ENCODE measurements at regions not wholly inside any gene's neighbourhood (a gene's known extent, or its start where the extent isn't known, plus 50 kb on each side); places are given as distances from the start of the nearest gene placed in this dataset.

DNA sequence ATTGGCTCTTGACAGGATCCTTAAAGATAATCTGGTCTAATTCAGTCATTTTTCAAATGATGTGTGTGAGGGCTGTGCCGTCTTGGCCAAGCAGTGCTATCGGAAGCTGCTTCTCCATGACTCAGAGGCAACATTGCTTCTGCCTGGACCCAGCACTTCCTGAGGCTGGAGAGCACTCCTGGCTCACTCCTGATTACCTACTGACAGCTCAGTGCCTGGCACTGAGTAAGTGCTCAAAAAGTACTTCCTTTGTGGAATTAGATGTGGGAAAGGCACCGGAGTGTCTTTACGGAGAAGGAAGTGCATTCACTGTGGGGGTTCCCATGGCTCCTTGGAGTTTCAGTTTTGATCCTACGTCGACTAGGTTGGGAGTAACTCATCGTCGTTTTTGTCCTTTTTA lies 86.9 kb upstream of the UBE3A start:
- ChIA-PET POLR2A (no interaction called here), CTCF (ENCODE audit: unreplicated experiment) (no interaction called here)
- no peak overlapping the region for H3K4me3 ChIP-seq (ENCODE audit: low read depth, low read length, poor library complexity, severe bottlenecking)
- H3K79me2 ChIP-seq (ENCODE audit: insufficient read depth, low read depth, low read length), result no peaks in the 10 kb centered on the region
- no peaks in the 10 kb centered on the region for H3K4me1 ChIP-seq (ENCODE audit: insufficient read depth, low read length, poor library complexity, severe bottlenecking)
- no peaks in the 10 kb centered on the region for H3K9me2 ChIP-seq (ENCODE audit: insufficient read depth, low read length)
- H2AFZ ChIP-seq (ENCODE audit: low read length), result no peak overlapping the region
- 0 out of 2 replicates have a peak, but pooled peaks cover 5% of the 10 kb centered on the region for H3K9me3 ChIP-seq (ENCODE audit: low read length)
- no peak for DNase-seq (ENCODE audit: low spot score)
- no TSS peak for BruUV-seq (replicated peaks)
- H3K27ac ChIP-seq (ENCODE audit: low read depth, low read length, poor library complexity, severe bottlenecking), result no peak overlapping the region
- H4K20me1 ChIP-seq (ENCODE audit: insufficient read depth, low read length), result no peaks in the 10 kb centered on the region
- intact Hi-C loops (cut with micrococcal nuclease; ENCODE audit: unreplicated experiment), result no loop called here
- TF ChIP-seq, protein P1, sequence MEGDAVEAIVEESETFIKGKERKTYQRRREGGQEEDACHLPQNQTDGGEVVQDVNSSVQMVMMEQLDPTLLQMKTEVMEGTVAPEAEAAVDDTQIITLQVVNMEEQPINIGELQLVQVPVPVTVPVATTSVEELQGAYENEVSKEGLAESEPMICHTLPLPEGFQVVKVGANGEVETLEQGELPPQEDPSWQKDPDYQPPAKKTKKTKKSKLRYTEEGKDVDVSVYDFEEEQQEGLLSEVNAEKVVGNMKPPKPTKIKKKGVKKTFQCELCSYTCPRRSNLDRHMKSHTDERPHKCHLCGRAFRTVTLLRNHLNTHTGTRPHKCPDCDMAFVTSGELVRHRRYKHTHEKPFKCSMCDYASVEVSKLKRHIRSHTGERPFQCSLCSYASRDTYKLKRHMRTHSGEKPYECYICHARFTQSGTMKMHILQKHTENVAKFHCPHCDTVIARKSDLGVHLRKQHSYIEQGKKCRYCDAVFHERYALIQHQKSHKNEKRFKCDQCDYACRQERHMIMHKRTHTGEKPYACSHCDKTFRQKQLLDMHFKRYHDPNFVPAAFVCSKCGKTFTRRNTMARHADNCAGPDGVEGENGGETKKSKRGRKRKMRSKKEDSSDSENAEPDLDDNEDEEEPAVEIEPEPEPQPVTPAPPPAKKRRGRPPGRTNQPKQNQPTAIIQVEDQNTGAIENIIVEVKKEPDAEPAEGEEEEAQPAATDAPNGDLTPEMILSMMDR (conservative IDR thresholded peaks at IDR 0.05; ENCODE audit: low read length), result no peak
- no peak for TF ChIP-seq EZH2phosphoT487 (IDR thresholded peaks at IDR 0.05; ENCODE audit: borderline replicate concordance, low read depth, low read length)
- no peaks in the 10 kb centered on the region for H3K36me3 ChIP-seq (ENCODE audit: insufficient read depth, low read length)
- no peak overlapping the region for H3K4me2 ChIP-seq (ENCODE audit: low read length)

DNA sequence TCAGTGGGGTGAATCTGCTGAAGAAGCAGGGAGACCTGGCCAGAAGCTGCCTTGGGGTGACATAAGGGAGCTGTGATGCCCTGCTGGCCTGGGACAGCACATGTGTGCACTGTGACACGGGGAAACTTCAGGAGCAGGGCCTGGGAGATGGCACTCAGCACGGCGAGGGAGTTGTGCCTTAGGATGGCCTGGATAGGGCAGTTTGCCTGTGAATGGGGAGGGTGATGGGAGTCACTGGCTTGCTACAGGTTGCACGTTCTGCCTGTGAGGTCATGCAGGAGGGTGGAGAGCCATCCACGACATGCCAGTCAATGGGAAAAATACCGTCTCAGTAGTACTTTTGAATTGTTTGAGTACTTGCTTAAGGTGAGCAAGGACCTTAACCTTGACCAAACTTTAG lies 76.8 kb upstream of the UBE3A start:
- Histone ChIP-seq H3K4me3 (ENCODE audit: low read depth, low read length, poor library complexity, severe bottlenecking) (no peak overlapping the region), H3K9me2 (ENCODE audit: insufficient read depth, low read length) (no peaks in the 10 kb centered on the region), H3K9me3 (ENCODE audit: low read length) (no peaks in the 10 kb centered on the region), H2AFZ (ENCODE audit: low read length) (no peak overlapping the region), H3K27ac (ENCODE audit: low read depth, low read length, poor library complexity, severe bottlenecking) (no peak overlapping the region), H3K79me2 (ENCODE audit: insufficient read depth, low read depth, low read length) (no peaks in the 10 kb centered on the region), H4K20me1 (ENCODE audit: insufficient read depth, low read length) (no peaks in the 10 kb centered on the region), H3K4me1 (ENCODE audit: insufficient read depth, low read length, poor library complexity, severe bottlenecking) (no peaks in the 10 kb centered on the region), H3K4me2 (ENCODE audit: low read length) (no peak overlapping the region), H3K36me3 (ENCODE audit: insufficient read depth, low read length) (no peaks in the 10 kb centered on the region)
- no peak for DNase-seq (ENCODE audit: low spot score)
- CTCF ChIA-PET (ENCODE audit: unreplicated experiment), result no interaction called here
- no peak for TF ChIP-seq EZH2phosphoT487 (IDR thresholded peaks at IDR 0.05; ENCODE audit: borderline replicate concordance, low read depth, low read length)
- TF ChIP-seq, protein P1 (conservative IDR thresholded peaks at IDR 0.05; ENCODE audit: low read length), result no peak
- BruUV-seq (replicated peaks), result no TSS peak
- intact Hi-C loops (cut with micrococcal nuclease; ENCODE audit: unreplicated experiment), result no loop called here
- POLR2A ChIA-PET, result no interaction called here

DNA sequence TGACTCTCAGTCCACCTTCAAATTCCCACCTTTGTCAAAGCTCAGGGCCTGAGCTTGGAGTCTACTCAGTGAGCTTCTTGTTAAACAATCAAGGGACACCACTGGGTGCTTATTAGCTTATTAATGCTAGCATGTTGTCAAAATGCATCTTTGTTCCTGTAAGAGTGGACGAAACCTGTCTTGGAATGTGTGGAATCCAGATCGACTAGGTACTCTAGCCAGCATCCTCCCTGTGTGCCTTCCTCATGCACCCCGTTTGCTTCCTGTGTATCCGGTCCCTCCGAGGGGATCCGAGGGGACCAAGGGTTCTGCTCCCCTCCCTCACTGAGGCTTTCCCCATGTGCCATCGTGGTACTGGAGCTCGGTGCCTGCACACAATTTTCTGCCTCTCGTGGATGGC lies 75.7 kb upstream of the UBE3A start:
- Histone ChIP-seq H4K20me1 (ENCODE audit: insufficient read depth, low read length) (no peaks in the 10 kb centered on the region), H3K79me2 (ENCODE audit: insufficient read depth, low read depth, low read length) (no peaks in the 10 kb centered on the region), H3K9me3 (ENCODE audit: low read length) (no peaks in the 10 kb centered on the region), H3K27ac (ENCODE audit: low read depth, low read length, poor library complexity, severe bottlenecking) (no peak overlapping the region), H3K4me2 (ENCODE audit: low read length) (no peak overlapping the region), H3K4me3 (ENCODE audit: low read depth, low read length, poor library complexity, severe bottlenecking) (no peak overlapping the region), H3K9me2 (ENCODE audit: insufficient read depth, low read length) (no peaks in the 10 kb centered on the region), H2AFZ (ENCODE audit: low read length) (no peak overlapping the region), H3K36me3 (ENCODE audit: insufficient read depth, low read length) (no peaks in the 10 kb centered on the region), H3K4me1 (ENCODE audit: insufficient read depth, low read length, poor library complexity, severe bottlenecking) (no peaks in the 10 kb centered on the region)
- BruUV-seq (replicated peaks), result no TSS peak
- ChIA-PET POLR2A (interaction anchor here (0.5 kb wide), 1 partner anchor 75 kb away, joined by 3 read pairs; no protein-coding TSS in a partner anchor), CTCF (ENCODE audit: unreplicated experiment) (interaction anchor here (0.6 kb wide), 1 partner anchor 624 kb away, joined by 4 read pairs; no protein-coding TSS in a partner anchor)
- no peak for DNase-seq (ENCODE audit: low spot score)
- intact Hi-C loops (cut with micrococcal nuclease; ENCODE audit: unreplicated experiment), result no loop called here
- TF ChIP-seq, protein P1 (conservative IDR thresholded peaks at IDR 0.05; ENCODE audit: low read length), result no peak
- no peak for TF ChIP-seq EZH2phosphoT487 (IDR thresholded peaks at IDR 0.05; ENCODE audit: borderline replicate concordance, low read depth, low read length)

All from OCI-LY7 (cell line).